GM21515 (cell line): ENCODE measurements at regions not wholly inside any gene's neighbourhood (a gene's known extent, or its start where the extent isn't known, plus 50 kb on each side); places are given as distances from the start of the nearest gene placed in this dataset.

ENCODE experiments used
- ATAC-seq: cut with Tn5 transposase; IDR thresholded peaks from one replicate; pipeline ENCODE4 v1.9.1; 2021; ENCODE audit not compliant: unreplicated experiment

GRCh38 chr2:151157000-151157735 is 104.5 kb downstream of the RBM43 start:
- no peak for ATAC-seq

GRCh38 chr2:151156431-151156830 is 105.2 kb downstream of the RBM43 start:
- no peak for ATAC-seq

GRCh38 chr2:151153601-151154000 is 108.1 kb downstream of the RBM43 start:
- no peak for ATAC-seq

GRCh38 chr2:151150331-151151320 is 111.0 kb downstream of the RBM43 start:
- ATAC-seq: no peak

GRCh38 chr2:151138507-151138906 is 123.2 kb downstream of the RBM43 start:
- ATAC-seq: no peak

GRCh38 chr2:151137526-151137925 is 124.1 kb downstream of the RBM43 start:
- ATAC-seq: no peak

- no peak for ATAC-seq
These were observed 141.7 kb downstream of the RBM43 start for GRCh38 chr2:151120011-151120410.

- ATAC-seq: no peak
These were observed 142.3 kb downstream of the RBM43 start for GRCh38 chr2:151119374-151119773.

- ATAC-seq: no peak
These were observed 143.4 kb downstream of the RBM43 start for GRCh38 chr2:151118269-151118668.

GRCh38 chr2:151114874-151115273 is 146.8 kb downstream of the RBM43 start:
- no peak for ATAC-seq

GRCh38 chr2:151113318-151113717 is 148.3 kb downstream of the RBM43 start:
- no peak for ATAC-seq

GRCh38 chr2:151111599-151112278 is 149.9 kb downstream of the RBM43 start:
- ATAC-seq: no peak

- no peak for ATAC-seq
These were observed 154.7 kb downstream of the RBM43 start for GRCh38 chr2:151106805-151107506.

- no peak for ATAC-seq
These were observed 158.1 kb downstream of the RBM43 start for GRCh38 chr2:151103551-151103950.

GRCh38 chr2:151102226-151102625 is 159.4 kb downstream of the RBM43 start:
- ATAC-seq: no peak

- ATAC-seq: no peak
These were observed 162.8 kb downstream of the RBM43 start for GRCh38 chr2:151098841-151099240.

- ATAC-seq: no peak
These were observed 163.8 kb downstream of the RBM43 start for GRCh38 chr2:151097895-151098294.

- no peak for ATAC-seq
These were observed 164.5 kb downstream of the RBM43 start for GRCh38 chr2:151097128-151097527.

- no peak for ATAC-seq
These were observed 165.4 kb downstream of the RBM43 start for GRCh38 chr2:151096235-151096634.

- no peak for ATAC-seq
These were observed 166.2 kb downstream of the RBM43 start for GRCh38 chr2:151095463-151095862.

- ATAC-seq: no peak
These were observed 170.1 kb downstream of the RBM43 start for GRCh38 chr2:151091583-151091982.
